Body of pancreas (tissue), 4 donors: ENCODE measurements at regions not wholly inside any gene's neighbourhood (a gene's known extent, or its start where the extent isn't known, plus 50 kb on each side); places are given as distances from the start of the nearest gene placed in this dataset.

Experiments used
- POLR2A ChIP-seq, 3 donors: fragments of 450-650 bp; IDR thresholded peaks; one replicate each; pipeline ENCODE4 v1.6.1; 2016; ENCODE audit warnings: antibody characterized with exemption in 3 of 3, mild to moderate bottlenecking in 2 of 3
- TF ChIP-seq, protein P1 (sequence below), 7 experiments: fragments of 450-650 bp in 4 of 7; fragments of 200-600 bp in 3 of 7; sonication (generic) in 3 of 7; IDR thresholded peaks; one replicate each; pipeline ENCODE4 v1.5.1; 2016 to 2019; ENCODE audit warnings: antibody characterized with exemption in 7 of 7

DNA sequence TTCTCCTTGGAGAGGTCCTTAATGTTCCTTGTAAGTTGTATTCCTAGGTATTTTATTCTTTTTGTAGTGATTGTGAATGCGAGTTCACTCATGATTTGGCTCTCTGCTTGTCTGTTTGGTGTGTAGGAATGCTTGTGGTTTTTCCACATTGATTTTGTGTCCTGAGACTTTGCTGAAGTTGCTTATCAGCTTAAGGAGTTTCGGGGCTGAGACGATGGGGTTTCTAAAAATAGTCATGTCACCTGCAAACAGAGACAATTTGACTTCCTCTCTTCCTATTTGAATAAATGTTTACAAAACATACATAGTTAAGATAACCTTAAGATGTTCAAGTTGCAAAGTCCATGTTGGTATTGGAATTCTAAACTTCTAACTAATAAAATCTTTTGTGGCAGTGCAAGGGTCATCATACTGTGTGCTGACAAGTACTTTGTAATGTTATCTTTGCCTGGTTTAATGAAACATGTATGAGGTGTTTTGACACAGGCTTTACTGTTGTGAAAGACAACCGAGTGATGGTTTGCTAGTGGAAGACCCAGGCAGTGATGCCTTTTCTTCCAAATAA lies 286.2 kb downstream of the MRPS30 start:
- TF ChIP-seq, protein P1, sequence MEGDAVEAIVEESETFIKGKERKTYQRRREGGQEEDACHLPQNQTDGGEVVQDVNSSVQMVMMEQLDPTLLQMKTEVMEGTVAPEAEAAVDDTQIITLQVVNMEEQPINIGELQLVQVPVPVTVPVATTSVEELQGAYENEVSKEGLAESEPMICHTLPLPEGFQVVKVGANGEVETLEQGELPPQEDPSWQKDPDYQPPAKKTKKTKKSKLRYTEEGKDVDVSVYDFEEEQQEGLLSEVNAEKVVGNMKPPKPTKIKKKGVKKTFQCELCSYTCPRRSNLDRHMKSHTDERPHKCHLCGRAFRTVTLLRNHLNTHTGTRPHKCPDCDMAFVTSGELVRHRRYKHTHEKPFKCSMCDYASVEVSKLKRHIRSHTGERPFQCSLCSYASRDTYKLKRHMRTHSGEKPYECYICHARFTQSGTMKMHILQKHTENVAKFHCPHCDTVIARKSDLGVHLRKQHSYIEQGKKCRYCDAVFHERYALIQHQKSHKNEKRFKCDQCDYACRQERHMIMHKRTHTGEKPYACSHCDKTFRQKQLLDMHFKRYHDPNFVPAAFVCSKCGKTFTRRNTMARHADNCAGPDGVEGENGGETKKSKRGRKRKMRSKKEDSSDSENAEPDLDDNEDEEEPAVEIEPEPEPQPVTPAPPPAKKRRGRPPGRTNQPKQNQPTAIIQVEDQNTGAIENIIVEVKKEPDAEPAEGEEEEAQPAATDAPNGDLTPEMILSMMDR (IDR thresholded peaks at IDR 0.05): no peak
- TF ChIP-seq POLR2A (IDR thresholded peaks at IDR 0.05): no peak
